ENCODE measurements at regions not wholly inside any gene's neighbourhood (a gene's known extent, or its start where the extent isn't known, plus 50 kb on each side); places are given as distances from the start of the nearest gene placed in this dataset.
"Not testable (repeated sequence)": the region's sequence is repeated elsewhere in the genome, so short reads cannot be mapped to it uniquely, and the experiment has no call there.

GRCh38 chr12:125852679-125853078 lies 787.4 kb downstream of the AACS start:
- DNase-seq (ENCODE audit: low read depth in 2 of 2) = no peak
- H3K4me3 ChIP-seq (replicated peaks in 1 of 2; ENCODE audit: low read depth in 2 of 2, low read length in 2 of 2) = no peak overlapping the region
- TF ChIP-seq, protein P1, sequence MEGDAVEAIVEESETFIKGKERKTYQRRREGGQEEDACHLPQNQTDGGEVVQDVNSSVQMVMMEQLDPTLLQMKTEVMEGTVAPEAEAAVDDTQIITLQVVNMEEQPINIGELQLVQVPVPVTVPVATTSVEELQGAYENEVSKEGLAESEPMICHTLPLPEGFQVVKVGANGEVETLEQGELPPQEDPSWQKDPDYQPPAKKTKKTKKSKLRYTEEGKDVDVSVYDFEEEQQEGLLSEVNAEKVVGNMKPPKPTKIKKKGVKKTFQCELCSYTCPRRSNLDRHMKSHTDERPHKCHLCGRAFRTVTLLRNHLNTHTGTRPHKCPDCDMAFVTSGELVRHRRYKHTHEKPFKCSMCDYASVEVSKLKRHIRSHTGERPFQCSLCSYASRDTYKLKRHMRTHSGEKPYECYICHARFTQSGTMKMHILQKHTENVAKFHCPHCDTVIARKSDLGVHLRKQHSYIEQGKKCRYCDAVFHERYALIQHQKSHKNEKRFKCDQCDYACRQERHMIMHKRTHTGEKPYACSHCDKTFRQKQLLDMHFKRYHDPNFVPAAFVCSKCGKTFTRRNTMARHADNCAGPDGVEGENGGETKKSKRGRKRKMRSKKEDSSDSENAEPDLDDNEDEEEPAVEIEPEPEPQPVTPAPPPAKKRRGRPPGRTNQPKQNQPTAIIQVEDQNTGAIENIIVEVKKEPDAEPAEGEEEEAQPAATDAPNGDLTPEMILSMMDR (IDR thresholded peaks at IDR 0.05; ENCODE audit: low read depth, low read length) = no peak

- DNase-seq (ENCODE audit: low read depth in 2 of 2) = no peak
- TF ChIP-seq, protein P1 (IDR thresholded peaks at IDR 0.05; ENCODE audit: low read depth, low read length) = no peak
- no peak overlapping the region for H3K4me3 ChIP-seq (replicated peaks in 1 of 2; ENCODE audit: low read depth in 2 of 2, low read length in 2 of 2)
These were observed 788.4 kb downstream of the AACS start for GRCh38 chr12:125853670-125854069.

DNA sequence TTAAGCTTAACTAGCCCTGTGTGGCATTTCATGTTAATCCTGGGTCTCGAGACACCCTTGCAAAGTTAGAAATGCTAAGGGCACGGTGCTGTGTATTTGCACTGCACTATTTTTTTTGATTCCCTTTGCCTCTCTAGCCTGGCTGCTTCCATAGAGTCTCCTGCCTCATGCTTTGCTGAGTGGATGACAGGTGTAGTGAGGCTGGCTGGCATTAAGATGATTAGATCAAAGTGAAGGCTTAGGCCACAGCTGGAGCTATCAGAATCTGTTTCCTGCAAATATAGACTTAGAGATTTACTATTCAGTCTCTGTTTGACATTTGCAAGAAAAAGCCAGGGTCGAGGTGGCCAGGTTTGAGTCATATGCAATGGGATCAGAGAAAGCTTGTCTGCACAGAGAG lies 791.1 kb downstream of the AACS start:
- no peak overlapping the region for H3K4me3 ChIP-seq (replicated peaks in 1 of 2; ENCODE audit: low read depth in 2 of 2, low read length in 2 of 2)
- no peak for DNase-seq (ENCODE audit: low read depth in 2 of 2)
- TF ChIP-seq, protein P1 (IDR thresholded peaks at IDR 0.05; ENCODE audit: low read depth, low read length) = no peak

GRCh38 chr12:125856896-125857295 lies 791.7 kb downstream of the AACS start:
- H3K4me3 ChIP-seq (replicated peaks in 1 of 2; ENCODE audit: low read depth in 2 of 2, low read length in 2 of 2) = no peak overlapping the region
- DNase-seq (ENCODE audit: low read depth in 2 of 2) = no peak
- TF ChIP-seq, protein P1 (IDR thresholded peaks at IDR 0.05; ENCODE audit: low read depth, low read length) = no peak

GRCh38 chr12:125860672-125861288 lies 795.5 kb downstream of the AACS start:
- H3K4me3 ChIP-seq (replicated peaks in 1 of 2; ENCODE audit: low read depth in 2 of 2, low read length in 2 of 2) = no peak overlapping the region
- TF ChIP-seq, protein P1 (IDR thresholded peaks at IDR 0.05; ENCODE audit: low read depth, low read length) = no peak
- DNase-seq (ENCODE audit: low read depth in 2 of 2) = no peak

- H3K4me3 ChIP-seq (replicated peaks in 1 of 2; ENCODE audit: low read depth in 2 of 2, low read length in 2 of 2) = no peak overlapping the region
- DNase-seq (ENCODE audit: low read depth in 2 of 2) = no peak
- TF ChIP-seq, protein P1 (IDR thresholded peaks at IDR 0.05; ENCODE audit: low read depth, low read length) = no peak
These were observed 796.4 kb downstream of the AACS start for GRCh38 chr12:125861299-125862281.

DNA sequence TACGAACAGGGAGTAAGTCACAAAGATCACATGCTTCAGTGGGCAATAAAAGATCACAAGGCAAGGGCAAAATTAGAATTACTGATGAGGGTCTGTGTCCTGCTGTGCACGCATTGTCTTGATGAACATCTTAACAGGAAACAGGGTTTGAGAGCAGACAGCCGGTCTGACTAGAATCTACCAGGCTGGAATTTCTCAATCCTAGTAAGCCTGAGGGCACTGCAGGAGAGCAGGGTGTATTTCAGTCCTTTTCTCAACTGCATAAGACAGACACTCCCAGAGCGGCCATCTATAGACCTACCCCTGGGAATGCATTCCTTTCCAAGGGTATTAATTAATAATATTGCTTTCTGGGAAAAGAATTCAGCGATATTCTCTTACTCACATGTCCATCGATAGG lies 800.0 kb downstream of the AACS start:
- H3K4me3 ChIP-seq (replicated peaks in 1 of 2; ENCODE audit: low read depth in 2 of 2, low read length in 2 of 2) = not testable (repeated sequence)

More for the DNA sequence above, 800.0 kb downstream of the AACS start:
- not testable (repeated sequence) for DNase-seq (ENCODE audit: low read depth in 2 of 2)

Measured in cardiac fibroblast (primary cell).